ENCODE measurements at regions not wholly inside any gene's neighbourhood (a gene's known extent, or its start where the extent isn't known, plus 50 kb on each side); places are given as distances from the start of the nearest gene placed in this dataset.

- DNase-seq (ENCODE audit: low read depth in 2 of 2) = no peak
Observed at GRCh38 chr5:135218790-135219568, 180.1 kb downstream of the MACROH2A1 start.

DNA sequence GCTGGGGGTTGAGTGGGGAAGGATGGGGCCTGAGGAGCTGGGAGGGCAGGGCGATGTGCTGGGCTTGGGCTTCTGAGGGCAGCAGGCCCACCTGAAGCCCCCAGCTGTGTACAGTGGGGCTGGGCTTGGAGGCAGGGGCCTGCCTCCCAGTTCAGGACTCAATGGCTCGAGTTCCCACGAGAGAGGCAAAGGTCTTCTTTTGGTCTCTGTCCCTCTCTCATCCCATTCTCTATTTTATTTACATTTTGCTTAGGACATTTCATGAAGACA, 180.6 kb downstream of the MACROH2A1 start:
- DNase-seq (ENCODE audit: low read depth in 2 of 2) = no peak

DNA sequence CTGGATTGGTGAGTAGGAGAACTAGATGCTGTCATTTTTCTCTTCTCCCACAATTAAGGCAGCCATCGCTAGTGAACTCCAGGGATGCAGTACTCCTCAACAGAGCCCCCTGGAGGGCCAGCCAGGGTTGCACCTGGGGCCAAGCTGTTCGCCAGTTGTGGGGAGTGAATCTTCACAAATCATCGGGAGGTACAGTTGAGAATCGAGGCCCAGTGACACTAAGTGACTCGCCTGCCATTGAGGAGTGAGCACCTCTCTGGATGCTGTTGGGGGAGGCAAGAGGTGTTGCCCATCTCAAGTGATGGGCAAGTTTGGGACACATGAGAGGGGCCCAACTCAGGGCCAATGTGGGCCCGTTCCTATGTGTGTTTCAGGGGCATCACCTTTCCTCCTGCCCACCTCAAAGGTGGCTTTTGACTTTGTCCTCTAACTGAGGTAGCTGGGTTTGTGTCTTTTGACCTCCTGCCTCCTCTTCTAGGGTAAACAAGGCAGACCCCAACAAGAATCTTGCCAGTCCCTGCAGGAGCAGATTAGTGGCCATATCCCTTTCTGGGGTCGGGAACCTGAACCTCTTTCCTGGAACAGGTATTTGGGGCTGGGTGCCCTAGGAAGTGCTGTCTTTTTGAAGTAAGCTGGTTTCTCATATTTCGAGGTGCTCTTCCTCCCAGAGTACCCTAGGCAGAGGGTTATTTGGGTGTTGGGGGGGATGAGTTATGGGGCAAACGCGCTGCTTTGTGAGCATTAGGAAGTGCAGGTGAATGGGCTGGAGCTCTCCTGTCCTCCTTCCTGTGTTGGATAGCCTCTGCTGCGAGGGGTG, 181.2 kb downstream of the MACROH2A1 start:
- no peak for DNase-seq (ENCODE audit: low read depth in 2 of 2)

GRCh38 chr5:135216471-135217343, 182.3 kb downstream of the MACROH2A1 start:
- no peak for DNase-seq (ENCODE audit: low read depth in 2 of 2)

DNA sequence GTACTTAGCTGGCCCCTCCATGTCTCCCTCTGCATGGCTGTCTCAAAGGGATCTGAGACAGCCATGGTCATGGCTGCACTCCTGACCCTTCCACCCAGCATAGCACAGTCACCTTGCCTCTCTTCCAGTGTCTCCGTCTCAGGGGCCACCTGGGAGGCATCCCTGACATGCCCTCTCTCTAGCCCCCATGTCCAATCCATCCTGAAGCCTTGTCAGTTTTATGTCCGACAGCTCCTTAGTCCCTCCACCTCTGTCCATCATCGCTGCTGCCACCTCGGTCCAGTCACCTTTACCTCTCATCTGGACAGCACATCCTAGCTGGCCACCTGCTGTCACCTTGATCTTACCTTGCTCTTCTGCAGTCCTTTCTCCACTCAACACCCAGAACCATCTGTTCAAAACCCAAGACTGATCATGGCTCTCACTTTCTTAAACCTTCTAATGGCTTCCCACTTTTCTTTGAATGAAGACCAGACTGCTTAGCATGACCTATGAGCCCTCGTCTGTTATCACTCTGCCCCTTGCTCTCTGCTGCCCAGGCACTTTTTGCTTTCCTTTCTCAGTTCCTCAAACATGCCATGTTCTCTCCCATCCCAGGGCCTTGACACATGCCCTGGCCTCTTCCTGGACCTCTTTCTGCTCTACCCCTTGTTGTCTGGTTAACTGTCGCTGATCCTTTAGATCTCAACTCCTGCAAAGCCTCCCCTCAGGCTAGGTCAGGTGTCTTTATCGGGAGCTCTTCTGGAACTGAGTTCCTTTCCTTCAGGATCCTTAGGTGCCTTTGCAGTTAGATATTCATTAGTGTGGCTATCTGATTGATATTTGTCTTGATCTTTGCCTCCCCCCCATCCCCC, 181.8 kb upstream of the PITX1 start:
- DNase-seq (ENCODE audit: low read depth in 2 of 2) = no peak

DNA sequence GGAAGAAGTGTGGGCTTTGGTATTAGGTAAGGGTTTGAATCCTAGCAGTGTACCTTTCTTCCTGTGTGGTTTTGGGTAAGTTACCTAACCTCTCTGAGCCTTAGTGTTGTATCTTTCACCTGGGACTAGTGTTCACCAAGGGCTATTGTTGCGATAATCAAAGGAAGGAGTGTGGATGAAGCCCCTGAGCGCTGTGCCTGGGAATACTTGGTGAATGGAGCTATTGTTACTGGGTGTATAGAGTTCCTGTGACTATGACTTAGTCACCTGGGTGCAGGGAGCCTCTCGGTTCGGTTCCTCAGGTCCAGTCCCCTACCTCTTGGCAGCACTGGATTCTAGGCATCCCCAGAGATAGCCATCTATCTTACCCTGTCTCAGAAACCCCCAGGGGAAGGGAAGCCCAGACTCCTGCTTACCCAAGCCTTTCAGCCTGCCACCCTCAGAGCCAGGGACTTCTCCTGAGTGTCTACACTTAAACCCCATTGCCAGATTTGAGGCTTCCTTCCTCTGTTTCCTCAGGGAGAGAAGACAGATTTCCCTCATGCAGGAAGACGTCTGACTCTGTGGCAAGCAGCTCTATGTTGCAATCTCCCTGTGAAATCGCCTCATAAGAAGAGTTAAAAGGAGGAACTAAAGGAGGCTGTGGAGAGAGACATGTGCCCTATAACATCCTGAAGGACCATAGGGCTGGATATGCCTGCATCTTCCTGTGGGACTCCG, 181.0 kb upstream of the PITX1 start:
- DNase-seq (ENCODE audit: low read depth in 2 of 2) = no peak

DNA sequence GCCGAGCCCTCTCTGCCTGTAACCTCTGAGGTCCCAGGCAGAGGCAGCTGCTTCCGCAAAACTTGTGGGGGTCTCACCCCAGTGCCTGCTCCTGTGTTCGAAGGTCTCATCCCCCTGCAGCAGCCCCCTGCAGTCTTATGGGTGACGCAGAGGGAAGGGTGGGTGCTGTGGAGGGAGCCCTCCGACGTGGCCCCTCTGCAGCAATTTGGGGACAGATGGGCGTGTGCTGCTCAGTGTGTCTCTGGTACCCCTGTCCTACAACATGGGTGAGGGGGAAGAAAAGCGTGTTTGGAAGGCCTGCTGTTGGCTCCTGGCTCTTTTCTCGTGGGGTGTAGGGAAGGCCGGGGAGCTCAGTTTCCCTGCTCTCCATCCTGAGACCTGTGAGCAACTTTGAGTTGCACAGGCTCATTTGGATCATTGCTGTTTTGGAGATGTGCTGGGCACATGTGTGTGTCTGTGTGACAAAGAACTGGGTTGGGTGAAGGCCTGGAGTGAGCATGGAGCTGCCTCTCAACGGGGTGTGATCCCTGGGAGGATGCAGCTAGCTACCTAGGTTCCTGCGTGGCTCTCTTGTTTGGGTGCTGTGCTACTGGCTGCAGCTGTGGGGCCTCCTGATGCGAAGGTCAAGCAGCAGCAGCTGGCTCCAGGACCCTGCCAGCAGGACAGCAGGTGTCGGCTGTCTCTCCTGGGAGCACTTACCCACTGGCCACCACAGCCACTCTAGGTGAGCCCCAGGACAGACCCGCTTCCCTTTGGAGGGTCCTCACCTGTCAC, 179.6 kb upstream of the PITX1 start:
- no peak for DNase-seq (ENCODE audit: low read depth in 2 of 2)

DNA sequence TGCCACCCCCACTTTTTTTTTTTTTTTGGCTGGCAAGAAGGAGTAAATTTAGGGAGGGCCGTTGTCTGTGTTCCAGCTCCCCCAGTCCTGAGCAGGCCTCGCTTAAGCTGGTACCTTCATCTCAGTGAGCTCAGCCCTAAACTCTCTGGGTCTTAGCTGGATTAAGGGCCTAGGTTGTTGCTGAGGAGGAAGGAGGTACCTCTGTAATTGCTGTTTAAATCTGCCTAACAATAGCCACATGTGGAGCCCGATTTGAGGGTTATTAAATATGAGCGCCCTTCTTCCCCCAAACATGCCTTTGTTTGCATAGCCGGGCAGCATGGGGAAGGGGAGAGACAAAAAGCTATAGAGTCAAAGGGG, 179.0 kb upstream of the PITX1 start:
- no peak for DNase-seq (ENCODE audit: low read depth in 2 of 2)

GRCh38 chr5:135212361-135213026, 178.5 kb upstream of the PITX1 start:
- no peak for DNase-seq (ENCODE audit: low read depth in 2 of 2)

- DNase-seq (ENCODE audit: low read depth in 2 of 2) = no peak
Observed at GRCh38 chr5:135211791-135212190, 177.8 kb upstream of the PITX1 start.

DNA sequence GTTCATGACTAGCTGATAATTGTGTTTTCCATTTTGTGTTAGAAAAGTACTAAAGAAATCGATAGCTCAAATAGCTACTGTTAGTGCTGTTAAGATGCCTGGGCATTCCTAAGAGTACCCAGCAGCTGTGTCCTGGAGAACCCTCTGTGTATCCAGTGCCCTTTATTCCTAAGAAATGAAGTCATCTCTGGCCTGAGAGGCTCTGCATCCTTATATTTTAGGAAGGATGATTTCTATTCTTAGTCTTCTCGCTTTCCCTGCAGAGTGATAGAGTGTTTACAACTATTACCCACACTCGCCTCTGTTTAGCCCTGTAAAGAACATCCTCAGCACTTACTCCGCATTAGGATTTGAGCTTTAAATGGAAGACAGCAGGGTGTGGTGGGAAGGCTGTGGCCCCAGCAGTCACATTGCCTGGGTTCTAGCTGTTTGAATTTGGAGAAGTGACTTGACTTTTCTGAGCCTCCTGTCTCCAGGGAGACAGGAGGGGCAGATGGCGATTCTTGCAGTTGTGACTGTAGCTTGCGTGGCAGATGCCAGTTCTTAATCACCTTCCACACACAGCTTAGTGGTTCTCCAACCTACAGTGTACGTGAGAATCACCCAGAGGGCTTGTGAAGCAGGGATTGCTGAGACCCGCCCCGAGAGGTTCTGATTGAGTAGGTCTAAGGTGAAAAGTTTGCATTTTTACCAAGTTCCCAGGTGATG, 177.2 kb upstream of the PITX1 start:
- DNase-seq (ENCODE audit: low read depth in 2 of 2) = no peak

DNA sequence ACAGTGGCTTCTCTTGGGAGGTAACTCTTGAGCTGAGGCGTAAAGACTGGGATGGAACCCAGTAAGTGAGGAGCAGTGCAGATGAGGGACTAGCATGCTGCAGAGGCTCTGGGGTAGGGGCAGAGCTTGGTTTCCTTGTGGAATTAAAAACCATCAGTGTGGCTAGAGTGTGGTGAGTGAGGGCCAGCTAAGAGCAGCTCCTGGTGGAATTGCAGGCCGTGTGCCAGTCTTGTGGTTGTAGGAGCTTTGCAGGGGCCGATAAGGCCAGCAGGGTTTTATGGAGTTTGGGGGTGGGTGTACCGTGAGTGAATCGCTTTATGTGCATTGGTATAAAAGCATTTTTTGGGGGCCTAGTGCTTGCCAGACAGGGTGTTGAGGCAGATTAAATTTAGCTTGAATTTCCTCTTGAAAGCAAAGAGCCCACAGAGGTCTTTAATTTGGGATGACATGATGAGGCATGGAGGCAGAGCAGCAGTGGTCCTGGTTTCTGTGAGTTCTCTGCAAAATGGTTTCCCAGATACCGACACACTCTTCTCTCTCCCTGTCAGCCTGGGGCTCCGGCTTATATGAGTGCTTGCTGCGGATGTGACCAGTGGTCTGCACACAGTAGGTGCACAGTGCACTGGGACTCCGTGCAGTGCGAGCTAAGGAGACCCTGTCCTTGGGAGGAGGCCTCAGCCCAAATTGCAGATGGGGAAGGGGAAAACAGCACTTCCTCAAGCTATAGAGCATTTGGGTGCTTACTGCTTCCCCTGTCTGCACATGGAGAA, 176.4 kb upstream of the PITX1 start:
- DNase-seq (ENCODE audit: low read depth in 2 of 2) = no peak

DNA sequence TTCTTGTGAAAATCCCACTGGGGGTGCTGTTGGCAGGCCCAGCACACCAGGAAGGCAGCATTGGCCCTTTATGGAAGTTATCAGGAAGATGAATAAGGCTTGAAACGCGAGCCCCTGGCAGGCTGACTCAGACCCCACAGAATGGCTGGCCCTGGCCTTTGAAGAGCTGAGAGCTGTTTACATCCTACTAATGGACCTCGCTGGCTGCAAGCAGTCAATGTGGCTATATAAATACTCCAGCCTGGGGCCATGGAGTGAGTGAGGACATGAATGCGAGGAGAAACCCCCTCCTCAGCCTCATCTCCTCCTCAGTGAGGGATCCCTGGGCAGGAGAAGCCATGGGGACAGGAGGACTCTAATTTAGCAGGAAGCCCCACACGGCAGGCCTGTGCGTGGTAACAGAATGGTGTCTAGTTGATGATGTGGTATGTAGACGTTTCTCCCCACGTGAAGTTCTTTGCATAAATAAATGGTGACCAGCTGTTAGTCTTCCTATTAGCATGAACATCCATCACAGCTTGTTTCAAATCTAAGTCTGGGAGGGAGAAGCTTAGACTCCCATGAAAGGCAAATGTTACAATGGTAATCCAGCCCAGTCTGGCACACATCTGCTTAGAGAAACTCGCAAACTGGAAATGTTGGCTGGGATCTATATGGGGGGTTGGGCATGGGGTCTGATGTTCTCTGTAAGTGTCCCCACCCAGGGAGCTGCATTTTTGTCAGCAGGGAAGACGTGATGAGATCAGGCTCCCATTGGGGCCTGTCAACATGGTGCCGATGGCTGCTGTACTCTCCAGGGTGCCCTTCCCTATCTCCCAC, 175.1 kb upstream of the PITX1 start:
- no peak for DNase-seq (ENCODE audit: low read depth in 2 of 2)

DNA sequence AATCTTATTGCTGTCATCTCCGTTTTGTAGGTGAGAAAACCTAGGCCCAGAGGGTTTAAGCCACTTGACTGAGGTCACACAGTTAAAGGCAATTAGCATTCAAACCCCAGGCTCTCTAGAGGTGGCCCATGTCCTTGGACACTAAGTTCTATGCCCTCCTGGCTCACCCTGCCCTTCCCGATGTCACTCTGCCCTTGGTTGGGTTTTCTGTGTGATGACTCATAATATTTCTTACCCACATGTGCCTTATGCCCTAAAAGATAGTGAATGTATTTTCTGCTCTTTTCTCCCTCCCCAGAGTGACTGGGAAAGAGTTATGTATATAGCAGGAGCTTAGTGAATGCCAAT, 174.5 kb upstream of the PITX1 start:
- DNase-seq (ENCODE audit: low read depth in 2 of 2) = no peak

GRCh38 chr5:135207866-135208265, 173.8 kb upstream of the PITX1 start:
- DNase-seq (ENCODE audit: low read depth in 2 of 2) = no peak

DNA sequence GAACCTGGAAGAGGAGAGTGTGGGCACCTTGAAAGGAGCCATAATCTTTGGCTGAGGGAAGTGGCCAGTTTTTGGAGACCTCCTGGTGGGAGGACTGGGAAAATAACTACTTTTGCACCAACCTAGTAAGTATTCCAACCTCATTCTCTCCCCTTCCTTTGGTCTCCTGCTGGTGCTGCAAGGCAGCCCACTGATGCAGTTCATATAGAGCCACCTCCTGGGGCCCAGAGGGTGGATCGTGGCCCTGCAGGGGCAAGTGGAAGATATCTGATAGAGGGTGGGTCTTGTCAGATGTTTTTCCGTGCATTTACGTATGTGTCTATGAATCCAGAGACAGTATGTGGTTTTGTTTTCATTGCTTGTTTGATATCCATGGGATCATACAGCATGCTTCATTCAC, 172.8 kb upstream of the PITX1 start:
- no peak for DNase-seq (ENCODE audit: low read depth in 2 of 2)

- DNase-seq (ENCODE audit: low read depth in 2 of 2) = no peak
Observed at GRCh38 chr5:135205632-135206349, 171.8 kb upstream of the PITX1 start.

All from stimulated activated CD4-positive, alpha-beta T cell treated with anti-CD3 and anti-CD28 coated beads, Interleukin-12 subunit alpha, Interleukin-12 subunit beta, amount 100 ng/mL, for 24 hours (primary cell).